NB4 (cell line): ENCODE measurements at regions not wholly inside any gene's neighbourhood (a gene's known extent, or its start where the extent isn't known, plus 50 kb on each side); places are given as distances from the start of the nearest gene placed in this dataset.

Experiments
- CTCF ChIP-seq: IDR thresholded peaks from one replicate; pipeline ENCODE4 v1.5.1; 2012; ENCODE audit warnings: low read depth, low read length
- MAX ChIP-seq: IDR thresholded peaks from 2 replicates; pipeline ENCODE4 v1.6.1; 2011; ENCODE audit warnings: low read depth, low read length
- MYC ChIP-seq: IDR thresholded peaks from 2 replicates; pipeline ENCODE4 v1.6.1; 2011; ENCODE audit warnings: low read depth, low read length
- POLR2A ChIP-seq: IDR thresholded peaks from 2 replicates; pipeline ENCODE4 v1.6.1; 2011; ENCODE audit warnings: mild to moderate bottlenecking; ENCODE audit not compliant: insufficient read length; ENCODE audit errors: extremely low read depth

GRCh38 chr3:3305841-3306240 lies 126.3 kb upstream of the CRBN start:
- TF ChIP-seq POLR2A (no peak), CTCF (no peak), MAX (no peak), MYC (no peak)
